GM18520 (cell line): ENCODE measurements at regions not wholly inside any gene's neighbourhood (a gene's known extent, or its start where the extent isn't known, plus 50 kb on each side); places are given as distances from the start of the nearest gene placed in this dataset.

Experiments
- ATAC-seq: cut with Tn5 transposase; IDR thresholded peaks from one replicate; pipeline ENCODE4 v1.9.1; 2021; ENCODE audit not compliant: unreplicated experiment

- ATAC-seq = no peak
These were observed 88.9 kb upstream of the ARHGAP29 start for GRCh38 chr1:94326329-94326728.

DNA sequence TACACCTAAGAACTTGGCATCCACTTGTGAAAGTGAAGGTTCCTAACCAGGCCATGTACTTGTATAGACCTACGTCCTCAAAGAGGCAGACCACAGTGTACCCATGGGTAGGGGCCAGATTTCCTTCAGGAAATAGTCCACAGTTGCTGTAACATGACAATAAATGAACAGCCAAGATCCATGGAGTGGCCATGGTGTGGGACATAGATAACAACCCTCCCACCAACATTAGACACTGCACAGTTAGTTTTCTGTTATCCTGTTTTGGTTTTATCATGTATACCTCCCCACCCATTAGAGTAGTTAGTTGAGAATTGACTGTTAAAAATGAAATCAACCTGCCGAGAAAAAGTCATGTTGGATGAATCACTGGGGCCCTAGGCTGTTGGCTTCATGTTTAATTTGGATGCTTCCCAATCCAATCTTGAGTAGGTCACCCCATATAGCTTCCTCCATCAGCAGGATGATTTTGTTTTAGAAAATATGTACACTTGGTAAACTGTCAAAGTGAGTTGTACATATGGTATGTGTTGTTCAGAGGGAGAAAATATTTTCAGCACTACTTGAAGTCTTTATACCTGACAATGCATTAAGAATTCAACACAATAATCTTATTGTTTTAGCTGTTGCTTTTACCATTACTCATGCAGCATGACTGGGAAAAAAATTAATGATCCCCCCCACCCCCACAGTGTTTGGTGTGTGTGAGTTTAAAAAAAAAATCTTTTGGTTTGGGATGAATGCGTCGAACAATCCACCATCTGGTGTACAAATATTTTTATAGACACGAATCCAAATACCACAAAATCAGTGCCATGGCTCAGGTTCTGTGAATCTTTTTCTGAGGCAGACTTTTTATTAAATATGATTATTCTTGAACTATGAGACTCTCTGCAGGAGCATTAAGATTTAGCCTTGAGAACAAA is 88.3 kb upstream of the ARHGAP29 start:
- no peak for ATAC-seq

- no peak for ATAC-seq
These were observed 86.8 kb upstream of the ARHGAP29 start for GRCh38 chr1:94324178-94324544.

- ATAC-seq = no peak
These were observed 86.2 kb upstream of the ARHGAP29 start for GRCh38 chr1:94323311-94324177.

GRCh38 chr1:94322696-94323095 is 85.3 kb upstream of the ARHGAP29 start:
- no peak for ATAC-seq

DNA sequence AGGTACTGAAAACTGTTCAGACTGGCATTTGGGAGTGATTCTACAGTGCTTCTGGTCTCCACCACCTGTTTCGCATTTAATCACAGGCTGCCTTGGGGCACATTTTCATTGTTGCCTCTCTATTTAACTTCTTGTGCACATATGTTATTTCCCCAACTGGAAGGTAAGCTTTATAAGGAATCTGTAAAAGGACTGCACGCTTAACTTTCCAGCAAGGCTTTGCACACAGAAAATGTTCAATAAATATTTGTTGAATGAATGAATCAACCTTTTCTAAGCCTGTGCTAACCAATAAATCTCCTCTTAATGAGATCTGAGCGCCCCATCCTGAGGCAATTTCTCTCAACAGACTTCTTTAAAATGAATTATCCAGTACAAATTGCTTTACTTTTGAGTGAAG is 84.3 kb upstream of the ARHGAP29 start:
- ATAC-seq = no peak

- ATAC-seq = no peak
These were observed 82.1 kb upstream of the ARHGAP29 start for GRCh38 chr1:94319319-94320102.

DNA sequence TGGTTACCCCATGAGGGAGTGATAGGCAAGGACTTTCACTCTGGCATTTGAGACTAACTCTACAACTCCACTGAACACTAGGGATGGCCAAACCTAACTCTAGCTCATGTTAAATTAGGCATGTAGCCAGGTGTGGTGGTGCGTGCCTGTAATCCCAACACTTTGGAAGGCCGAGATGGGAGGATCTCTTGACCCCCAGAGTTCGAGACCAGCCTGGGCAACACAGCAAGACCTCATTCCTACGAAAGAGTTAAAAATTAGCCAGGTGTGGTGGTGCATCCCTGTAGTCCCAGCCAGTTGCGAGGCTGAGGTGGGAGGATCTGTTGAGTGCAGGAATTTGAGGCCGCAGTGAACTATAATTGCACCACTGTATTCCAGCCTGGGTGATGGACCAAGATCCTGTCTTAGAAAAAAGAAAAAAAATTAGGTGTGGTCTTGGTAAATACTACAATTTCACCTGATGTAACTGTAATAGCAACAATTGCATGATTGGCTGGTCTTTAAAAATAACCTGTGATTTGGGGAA is 81.2 kb upstream of the ARHGAP29 start:
- no peak for ATAC-seq

DNA sequence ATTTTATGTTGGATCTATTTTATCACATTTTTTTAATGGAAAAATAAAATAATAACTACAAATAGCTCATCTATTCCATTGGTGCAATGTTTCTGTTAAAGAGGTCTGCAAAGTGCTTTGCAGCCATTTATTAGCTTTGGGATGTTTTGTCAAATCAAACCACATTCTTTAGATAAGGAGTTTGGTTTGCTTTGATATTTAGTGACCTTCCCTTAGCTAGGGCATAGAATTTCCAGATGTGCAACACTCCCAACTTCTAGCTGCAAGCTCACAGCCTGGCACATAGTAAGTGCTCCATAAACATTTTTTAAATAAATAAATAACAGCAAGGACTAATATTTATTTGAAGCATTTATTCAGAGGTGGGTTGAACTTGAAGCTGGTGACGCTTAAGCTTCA is 80.4 kb upstream of the ARHGAP29 start:
- ATAC-seq = no peak

- ATAC-seq = no peak
These were observed 79.7 kb upstream of the ARHGAP29 start for GRCh38 chr1:94316836-94317789.

DNA sequence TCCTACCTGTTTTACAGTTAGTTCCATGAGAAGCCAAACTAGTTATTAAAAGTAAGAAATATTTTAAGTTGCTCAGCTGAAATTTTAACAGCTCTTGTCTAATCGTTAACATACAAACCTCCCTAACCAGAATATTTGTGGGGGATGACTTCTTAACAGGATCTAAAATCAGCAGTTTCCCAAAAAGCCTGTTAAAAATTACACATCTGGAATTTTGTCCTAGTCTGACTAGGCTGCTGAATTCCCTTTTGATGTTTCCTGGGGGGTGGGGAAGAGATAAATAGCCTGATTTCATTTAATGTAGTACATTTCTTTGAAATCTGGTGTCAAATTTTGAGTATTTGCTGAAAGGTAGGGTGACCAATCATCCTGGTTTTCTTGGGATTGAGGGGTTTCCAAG is 78.8 kb upstream of the ARHGAP29 start:
- no peak for ATAC-seq

- ATAC-seq = no peak
These were observed 78.2 kb upstream of the ARHGAP29 start for GRCh38 chr1:94315552-94316116.

DNA sequence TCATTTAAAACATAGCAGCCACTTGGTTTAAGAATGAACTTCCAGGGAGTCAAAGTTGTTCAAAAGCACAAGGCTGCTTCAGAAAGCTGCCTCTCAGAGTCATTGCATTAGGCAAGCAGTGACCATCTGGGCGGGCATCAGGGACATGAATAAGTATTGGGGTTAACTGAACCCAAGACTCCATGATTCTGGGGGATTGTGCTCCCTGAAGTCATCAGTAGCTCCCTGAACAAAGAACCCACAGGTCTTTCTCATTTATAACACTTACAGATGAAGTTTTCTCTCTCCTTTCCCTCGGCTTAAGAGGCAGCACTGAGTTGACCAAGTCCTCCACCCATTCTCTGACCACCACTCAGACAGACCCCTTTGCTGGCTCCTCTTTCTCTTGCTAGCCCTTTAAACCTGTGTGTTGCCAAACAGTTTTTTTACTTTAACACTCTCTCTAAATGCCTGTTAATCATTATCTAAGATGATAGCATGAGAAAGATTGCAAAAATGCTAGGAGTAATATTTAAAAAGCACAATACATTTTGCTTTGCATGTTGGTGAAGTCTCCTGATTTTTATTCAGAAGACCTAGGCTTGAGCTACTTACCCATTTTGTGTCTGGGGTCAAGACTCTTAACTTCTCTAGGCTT is 77.0 kb upstream of the ARHGAP29 start:
- no peak for ATAC-seq

- no peak for ATAC-seq
These were observed 73.3 kb upstream of the ARHGAP29 start for GRCh38 chr1:94310570-94311270.

- ATAC-seq = no peak
These were observed 72.6 kb upstream of the ARHGAP29 start for GRCh38 chr1:94309829-94310569.

DNA sequence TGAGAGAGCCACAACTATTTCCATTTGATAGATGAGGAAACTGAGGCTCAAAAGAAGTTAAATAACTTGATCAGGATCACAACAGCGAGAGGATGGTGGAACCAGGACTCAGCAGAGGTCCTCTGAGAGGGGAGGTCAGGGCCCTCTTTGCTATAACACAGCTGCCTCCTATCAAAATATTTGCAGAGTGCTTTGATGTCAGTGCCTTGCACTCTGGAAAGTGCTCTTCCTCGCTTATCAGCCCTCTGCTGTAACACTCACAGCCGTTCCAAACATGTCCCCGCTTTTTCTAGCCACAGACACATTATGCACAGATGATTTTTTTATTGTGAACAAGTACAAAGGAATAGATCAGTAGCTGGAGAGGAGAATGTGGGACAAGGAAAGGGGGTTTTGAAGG is 71.8 kb upstream of the ARHGAP29 start:
- ATAC-seq = no peak

GRCh38 chr1:94306521-94306920 is 69.1 kb upstream of the ARHGAP29 start:
- no peak for ATAC-seq

- no peak for ATAC-seq
These were observed 68.3 kb upstream of the ARHGAP29 start for GRCh38 chr1:94305704-94306103.
